GM21447 (cell line): ENCODE measurements at regions not wholly inside any gene's neighbourhood (a gene's known extent, or its start where the extent isn't known, plus 50 kb on each side); places are given as distances from the start of the nearest gene placed in this dataset.
"Not testable (repeated sequence)": the region's sequence is repeated elsewhere in the genome, so short reads cannot be mapped to it uniquely, and the experiment has no call there.

Experiments
- ATAC-seq: cut with Tn5 transposase; IDR thresholded peaks from one replicate; pipeline ENCODE4 v1.9.1; 2021; ENCODE audit not compliant: unreplicated experiment

- ATAC-seq = not testable (repeated sequence)
Observed at GRCh38 chr7:143704813-143705212, 52.7 kb downstream of the CTAGE6 start.

GRCh38 chr7:143700759-143701699 lies 56.5 kb downstream of the CTAGE6 start:
- peak; percentile 98 for ATAC-seq
